Suprapubic skin (tissue), 4 donors: ENCODE measurements at regions not wholly inside any gene's neighbourhood (a gene's known extent, or its start where the extent isn't known, plus 50 kb on each side); places are given as distances from the start of the nearest gene placed in this dataset.

ENCODE experiments used
- CTCF ChIP-seq, 2 donors: fragments of 200-600 bp in 1 of 2; fragments of 450-650 bp in 1 of 2; sonication (generic) in 1 of 2; IDR thresholded peaks; one replicate each; pipeline ENCODE4 v1.5.1; 2016 to 2019; ENCODE audit warnings: antibody characterized with exemption in 2 of 2, mild to moderate bottlenecking in 1 of 2, moderate library complexity in 1 of 2
- POLR2A ChIP-seq, 2 donors: fragments of 450-650 bp; IDR thresholded peaks; one replicate each; pipeline ENCODE4 v1.6.1; 2017; ENCODE audit warnings: antibody characterized with exemption in 2 of 2, mild to moderate bottlenecking in 2 of 2, moderate library complexity in 2 of 2
- POLR2AphosphoS5 ChIP-seq, 3 donors: sonication (generic); formaldehyde crosslinking; IDR thresholded peaks; one replicate each; pipeline ENCODE4 v1.6.1; 2017; ENCODE audit warnings: antibody characterized with exemption in 3 of 3

GRCh38 chr4:136078976-136079375, 1453.3 kb downstream of the PCDH18 start:
- TF ChIP-seq POLR2AphosphoS5 (IDR thresholded peaks at IDR 0.05) = no peak
- no peak for TF ChIP-seq CTCF (IDR thresholded peaks at IDR 0.05)
- no peak for TF ChIP-seq POLR2A (IDR thresholded peaks at IDR 0.05)
